H1 (cell line): ENCODE measurements at regions not wholly inside any gene's neighbourhood (a gene's known extent, or its start where the extent isn't known, plus 50 kb on each side); places are given as distances from the start of the nearest gene placed in this dataset.

ENCODE experiments used
- ATF3 ChIP-seq: IDR thresholded peaks from 2 replicates; pipeline ENCODE4 v1.6.1; 2011; ENCODE audit warnings: low read depth, mild to moderate bottlenecking, low read length; ENCODE audit not compliant: insufficient read depth
- CBX5 ChIP-seq: fragments of 300-800, 300-1000 bp; sonication (generic); IDR thresholded peaks from 2 replicates; pipeline ENCODE4 v1.7.1; 2016; ENCODE audit warnings: antibody characterized with exemption, low read length, low read depth
- CHD7 ChIP-seq: fragments of 300-600 bp; sonication (generic); IDR thresholded peaks from 2 replicates; pipeline ENCODE4 v1.7.1; 2012; ENCODE audit warnings: low read length, moderate library complexity, mild to moderate bottlenecking, inconsistent platforms; ENCODE audit not compliant: insufficient replicate concordance
- GTF2F1 ChIP-seq: IDR thresholded peaks from 2 replicates; pipeline ENCODE4 v1.6.1; 2012; ENCODE audit warnings: low read depth, low read length, improper control_type of control experiment, borderline replicate concordance
- HDAC2 ChIP-seq, 2 experiments: fragments of 300-600 bp in 1 of 2; sonication (generic) in 1 of 2; IDR thresholded peaks; 2 replicates each; pipeline ENCODE4 v1.6.1; 2011 to 2012; ENCODE audit warnings: low read depth in 2 of 2, low read length in 2 of 2, mild to moderate bottlenecking in 2 of 2, moderate library complexity in 2 of 2, borderline replicate concordance in 1 of 2, inconsistent platforms in 1 of 2
- SP2 ChIP-seq: IDR thresholded peaks from 2 replicates; pipeline ENCODE4 v1.6.1; 2012; ENCODE audit warnings: mild to moderate bottlenecking, low read length, inconsistent platforms
- SP4 ChIP-seq: IDR thresholded peaks from 2 replicates; pipeline ENCODE4 v1.6.1; 2012; ENCODE audit warnings: low read length, inconsistent platforms
- TBP ChIP-seq: IDR thresholded peaks from 2 replicates; pipeline ENCODE4 v1.6.1; 2011; ENCODE audit warnings: low read depth, low read length, improper control_type of control experiment
- TEAD4 ChIP-seq: IDR thresholded peaks from 2 replicates; pipeline ENCODE4 v1.6.1; 2012; ENCODE audit warnings: low read depth, low read length, inconsistent platforms, mixed read lengths
- YY1 ChIP-seq: IDR thresholded peaks from 2 replicates; pipeline ENCODE4 v1.6.1; 2011; ENCODE audit warnings: low read depth, mild to moderate bottlenecking, low read length
- TF ChIP-seq, protein P1 (sequence below): IDR thresholded peaks from 2 replicates; pipeline ENCODE4 v1.6.1; 2012; ENCODE audit warnings: inconsistent platforms

GRCh38 chr3:153042088-153042487 lies 119.9 kb upstream of the RAP2B start (continued):
- TF ChIP-seq CHD7 (no peak), TBP (no peak), TEAD4 (no peak), SP2 (no peak), SP4 (no peak), CBX5 (no peak), GTF2F1 (no peak), ATF3 (no peak), YY1 (no peak), HDAC2 (IDR thresholded peaks at IDR 0.05; ENCODE audit: borderline replicate concordance in 1 of 2, low read depth in 2 of 2, low read length in 2 of 2) (no peak)
- TF ChIP-seq, protein P1, sequence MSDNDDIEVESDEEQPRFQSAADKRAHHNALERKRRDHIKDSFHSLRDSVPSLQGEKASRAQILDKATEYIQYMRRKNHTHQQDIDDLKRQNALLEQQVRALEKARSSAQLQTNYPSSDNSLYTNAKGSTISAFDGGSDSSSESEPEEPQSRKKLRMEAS, result no peak
